ENCODE measurements at regions not wholly inside any gene's neighbourhood (a gene's known extent, or its start where the extent isn't known, plus 50 kb on each side); places are given as distances from the start of the nearest gene placed in this dataset.

DNA sequence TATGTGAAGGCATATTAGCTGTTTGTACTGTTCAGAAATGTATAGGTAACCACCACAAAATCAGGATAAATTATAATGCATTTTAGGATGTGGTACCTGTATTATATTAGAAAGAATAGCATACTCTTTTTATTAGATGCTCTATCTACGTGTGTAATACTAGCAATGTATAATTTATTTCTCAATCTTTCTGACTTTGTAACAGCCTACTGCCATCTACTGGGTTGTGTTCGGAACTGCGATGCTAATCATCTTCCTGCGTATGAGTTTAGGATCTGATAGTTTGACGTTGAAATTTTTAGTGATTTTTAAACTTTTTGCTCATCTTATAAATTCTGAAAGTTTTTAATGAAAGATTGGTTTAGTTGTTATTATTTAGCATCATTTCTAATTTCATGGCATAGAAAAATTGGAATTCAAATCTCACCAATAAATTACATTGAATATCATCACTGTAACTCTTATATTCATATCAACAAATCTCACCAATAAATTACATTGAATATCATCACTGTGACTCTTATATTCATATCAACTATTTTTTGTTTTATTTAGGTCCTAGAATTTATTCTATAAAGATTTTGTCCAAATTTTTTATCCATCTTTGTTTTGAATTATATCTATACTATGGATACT is 322.7 kb upstream of the ZNF717 start:
- Histone ChIP-seq H3K4me2 (no peak overlapping the region), H3K36me3 (replicated peaks in 1 of 2; ENCODE audit: control insufficient read depth in 1 of 2, insufficient read depth in 2 of 2, low read length in 1 of 2) (no peaks in the 10 kb centered on the region), H3K4me1 (ENCODE audit: control insufficient read depth in 1 of 2, insufficient read depth in 2 of 2, low read depth in 1 of 2, low read length in 1 of 2) (no peaks in the 10 kb centered on the region), H3K4me3 (ENCODE audit: low read depth in 2 of 2, low read length in 1 of 2) (no peak overlapping the region; a peak in 1 of 4 replicates), H3K9me2 (no peaks in the 10 kb centered on the region), H3K27me3 (ENCODE audit: insufficient read depth) (no peaks in the 10 kb centered on the region), H4K20me1 (ENCODE audit: insufficient read depth) (no peaks in the 10 kb centered on the region), H3F3A (replicated peaks; ENCODE audit: insufficient read depth) (no peaks in the 10 kb centered on the region), H3K79me2 (ENCODE audit: insufficient read depth) (no peaks in the 10 kb centered on the region), H2AFZ (ENCODE audit: low read depth) (no peak overlapping the region), H3K27ac (ENCODE audit: low read depth in 2 of 2, low read length in 1 of 2) (no peak overlapping the region), H3K9me3 (no peaks in the 10 kb centered on the region), H3K9ac (no peak overlapping the region)
- TF ChIP-seq GATA2 (CRISPR knock-in tag; IDR thresholded peaks at IDR 0.05) = no peak
- TF ChIP-seq, protein P1, sequence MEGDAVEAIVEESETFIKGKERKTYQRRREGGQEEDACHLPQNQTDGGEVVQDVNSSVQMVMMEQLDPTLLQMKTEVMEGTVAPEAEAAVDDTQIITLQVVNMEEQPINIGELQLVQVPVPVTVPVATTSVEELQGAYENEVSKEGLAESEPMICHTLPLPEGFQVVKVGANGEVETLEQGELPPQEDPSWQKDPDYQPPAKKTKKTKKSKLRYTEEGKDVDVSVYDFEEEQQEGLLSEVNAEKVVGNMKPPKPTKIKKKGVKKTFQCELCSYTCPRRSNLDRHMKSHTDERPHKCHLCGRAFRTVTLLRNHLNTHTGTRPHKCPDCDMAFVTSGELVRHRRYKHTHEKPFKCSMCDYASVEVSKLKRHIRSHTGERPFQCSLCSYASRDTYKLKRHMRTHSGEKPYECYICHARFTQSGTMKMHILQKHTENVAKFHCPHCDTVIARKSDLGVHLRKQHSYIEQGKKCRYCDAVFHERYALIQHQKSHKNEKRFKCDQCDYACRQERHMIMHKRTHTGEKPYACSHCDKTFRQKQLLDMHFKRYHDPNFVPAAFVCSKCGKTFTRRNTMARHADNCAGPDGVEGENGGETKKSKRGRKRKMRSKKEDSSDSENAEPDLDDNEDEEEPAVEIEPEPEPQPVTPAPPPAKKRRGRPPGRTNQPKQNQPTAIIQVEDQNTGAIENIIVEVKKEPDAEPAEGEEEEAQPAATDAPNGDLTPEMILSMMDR (IDR thresholded peaks at IDR 0.05) = peak; percentile 84
- TF ChIP-seq RAD21 (IDR thresholded peaks at IDR 0.05; ENCODE audit: low read length) = peak; percentile 77
- TF ChIP-seq SMC3 (IDR thresholded peaks at IDR 0.05; ENCODE audit: low read depth, low read length) = peak; percentile 48; the same call in 1 of the 2 replicates
- CTCF ChIA-PET = interaction anchor here (0.6 to 1.9 kb wide), 10 partner anchors 8 to 85 kb away, joined by 3 to 11 read pairs (median 3); no protein-coding TSS in a partner anchor
- peak; percentile 48 for DNase-seq
- POLR2A ChIA-PET = no interaction called here
- WGBS (ENCODE audit: low lambda C conversion rate) = 2% methylated on average over 5 of the region's 5 CpGs

DNA sequence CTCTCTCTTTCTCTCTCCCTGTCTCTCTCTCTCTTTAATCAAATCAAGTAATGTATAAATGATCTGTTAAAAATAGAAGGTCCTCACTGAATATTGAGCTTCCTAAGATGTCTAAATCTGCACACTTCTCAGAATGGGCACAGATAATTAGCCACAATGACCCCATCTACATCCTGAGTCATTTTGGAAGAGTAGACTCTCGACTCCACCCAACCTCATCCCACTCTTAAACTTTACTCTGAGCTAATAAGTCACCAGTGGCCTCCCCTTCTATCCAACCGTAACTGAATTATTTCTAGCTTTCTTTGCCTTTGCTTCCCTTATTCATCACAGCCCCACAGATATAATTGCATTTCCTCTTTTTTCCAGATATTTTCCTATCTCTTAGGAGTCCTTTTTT is 326.5 kb upstream of the ZNF717 start:
- H3K27ac ChIP-seq (ENCODE audit: low read depth in 2 of 2, low read length in 1 of 2) = no peak overlapping the region
- no peaks in the 10 kb centered on the region for H3K36me3 ChIP-seq (replicated peaks in 1 of 2; ENCODE audit: control insufficient read depth in 1 of 2, insufficient read depth in 2 of 2, low read length in 1 of 2)
- H3K79me2 ChIP-seq (ENCODE audit: insufficient read depth) = no peaks in the 10 kb centered on the region
- H2AFZ ChIP-seq (ENCODE audit: low read depth) = no peak overlapping the region
- H3F3A ChIP-seq (replicated peaks; ENCODE audit: insufficient read depth) = no peaks in the 10 kb centered on the region
- 40% methylated on average over 2 of the region's 2 CpGs for WGBS (ENCODE audit: low lambda C conversion rate)
- no peak overlapping the region for H3K4me3 ChIP-seq (ENCODE audit: low read depth in 2 of 2, low read length in 1 of 2)
- H3K9me2 ChIP-seq = no peaks in the 10 kb centered on the region
- TF ChIP-seq NRF1 (IDR thresholded peaks at IDR 0.05; ENCODE audit: low read depth, low read length) (no peak), REST (IDR thresholded peaks at IDR 0.05; ENCODE audit: low read depth, low read length) (no peak), TEAD4 (IDR thresholded peaks at IDR 0.05; ENCODE audit: borderline replicate concordance, insufficient read depth) (no peak), TAF1 (IDR thresholded peaks at IDR 0.05; ENCODE audit: borderline replicate concordance, low read depth, low read length) (no peak), NFIC (IDR thresholded peaks at IDR 0.05; ENCODE audit: borderline replicate concordance) (no peak), PBX3 (IDR thresholded peaks at IDR 0.05) (no peak), JUND (IDR thresholded peaks at IDR 0.05) (no peak), RAD21 (IDR thresholded peaks at IDR 0.05; ENCODE audit: low read length) (no peak), YY1 (IDR thresholded peaks at IDR 0.05; ENCODE audit: low read depth) (no peak), ZBTB33 (IDR thresholded peaks at IDR 0.05; ENCODE audit: borderline replicate concordance, low read depth) (no peak)
- TF ChIP-seq, protein P1 (IDR thresholded peaks at IDR 0.05) = no peak
- TF ChIP-seq, protein P2, sequence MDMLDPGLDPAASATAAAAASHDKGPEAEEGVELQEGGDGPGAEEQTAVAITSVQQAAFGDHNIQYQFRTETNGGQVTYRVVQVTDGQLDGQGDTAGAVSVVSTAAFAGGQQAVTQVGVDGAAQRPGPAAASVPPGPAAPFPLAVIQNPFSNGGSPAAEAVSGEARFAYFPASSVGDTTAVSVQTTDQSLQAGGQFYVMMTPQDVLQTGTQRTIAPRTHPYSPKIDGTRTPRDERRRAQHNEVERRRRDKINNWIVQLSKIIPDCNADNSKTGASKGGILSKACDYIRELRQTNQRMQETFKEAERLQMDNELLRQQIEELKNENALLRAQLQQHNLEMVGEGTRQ (IDR thresholded peaks at IDR 0.05; ENCODE audit: borderline replicate concordance, low read depth, low read length) = no peak
- ChIA-PET POLR2A (no interaction called here), CTCF (interaction anchor here (0.8 to 1.0 kb wide), 3 partner anchors 87 to 474 kb away, joined by 3 read pairs; no protein-coding TSS in a partner anchor)
- H3K9me3 ChIP-seq = no peaks in the 10 kb centered on the region
- H3K9ac ChIP-seq = no peak overlapping the region
- H3K4me1 ChIP-seq (ENCODE audit: control insufficient read depth in 1 of 2, insufficient read depth in 2 of 2, low read depth in 1 of 2, low read length in 1 of 2) = no peaks in the 10 kb centered on the region
- no peak overlapping the region for H3K4me2 ChIP-seq
- DNase-seq = no peak
- no peaks in the 10 kb centered on the region for H4K20me1 ChIP-seq (ENCODE audit: insufficient read depth)
- no peaks in the 10 kb centered on the region for H3K27me3 ChIP-seq (ENCODE audit: insufficient read depth)
